ENCODE measurements at regions not wholly inside any gene's neighbourhood (a gene's known extent, or its start where the extent isn't known, plus 50 kb on each side); places are given as distances from the start of the nearest gene placed in this dataset.

GRCh38 chr3:43183456-43183855, 77.6 kb upstream of the POMGNT2 start:
- no peak for DNase-seq (ENCODE audit: low read depth in 1 of 2, low spot score in 1 of 2)

- peak in 1 of 2 donors; percentile 43 for DNase-seq (ENCODE audit: low read depth in 1 of 2, low spot score in 1 of 2)
Measured at GRCh38 chr3:43181202-43181821, 75.4 kb upstream of the POMGNT2 start.

GRCh38 chr3:43180694-43181093, 74.8 kb upstream of the POMGNT2 start:
- DNase-seq (ENCODE audit: low read depth in 1 of 2, low spot score in 1 of 2) = no peak

GRCh38 chr3:43180027-43180426, 74.1 kb upstream of the POMGNT2 start:
- peak in 1 of 2 donors; percentile 25 for DNase-seq (ENCODE audit: low read depth in 1 of 2, low spot score in 1 of 2)

- DNase-seq (ENCODE audit: low read depth in 1 of 2, low spot score in 1 of 2) = no peak
Measured at GRCh38 chr3:43178891-43179366, 73.0 kb upstream of the POMGNT2 start.

GRCh38 chr3:43177085-43177484, 71.2 kb upstream of the POMGNT2 start:
- DNase-seq (ENCODE audit: low read depth in 1 of 2, low spot score in 1 of 2) = no peak

- DNase-seq (ENCODE audit: low read depth in 1 of 2, low spot score in 1 of 2) = no peak
Measured at GRCh38 chr3:43176666-43177065, 70.8 kb upstream of the POMGNT2 start.

- DNase-seq (ENCODE audit: low read depth in 1 of 2, low spot score in 1 of 2) = no peak
Measured at GRCh38 chr3:43175541-43175940, 69.7 kb upstream of the POMGNT2 start.

- no peak for DNase-seq (ENCODE audit: low read depth in 1 of 2, low spot score in 1 of 2)
Measured at GRCh38 chr3:43173949-43174348, 68.1 kb upstream of the POMGNT2 start.

- no peak for DNase-seq (ENCODE audit: low read depth in 1 of 2, low spot score in 1 of 2)
Measured at GRCh38 chr3:43171748-43172147, 65.9 kb upstream of the POMGNT2 start.

GRCh38 chr3:43170553-43170952, 64.7 kb upstream of the POMGNT2 start:
- DNase-seq (ENCODE audit: low read depth in 1 of 2, low spot score in 1 of 2) = no peak

GRCh38 chr3:43169987-43170386, 64.1 kb upstream of the POMGNT2 start:
- no peak for DNase-seq (ENCODE audit: low read depth in 1 of 2, low spot score in 1 of 2)

- DNase-seq (ENCODE audit: low read depth in 1 of 2, low spot score in 1 of 2) = no peak
Measured at GRCh38 chr3:43166406-43166805, 60.5 kb upstream of the POMGNT2 start.

GRCh38 chr3:43165786-43166185, 59.9 kb upstream of the POMGNT2 start:
- DNase-seq (ENCODE audit: low read depth in 1 of 2, low spot score in 1 of 2) = no peak

- no peak for DNase-seq (ENCODE audit: low read depth in 1 of 2, low spot score in 1 of 2)
Measured at GRCh38 chr3:43163895-43164493, 58.1 kb upstream of the POMGNT2 start.

GRCh38 chr3:43162230-43163084, 56.6 kb upstream of the POMGNT2 start:
- no peak for DNase-seq (ENCODE audit: low read depth in 1 of 2, low spot score in 1 of 2)

GRCh38 chr3:43161684-43162229, 55.9 kb upstream of the POMGNT2 start:
- DNase-seq (ENCODE audit: low read depth in 1 of 2, low spot score in 1 of 2) = no peak

- DNase-seq (ENCODE audit: low read depth in 1 of 2, low spot score in 1 of 2) = no peak
Measured at GRCh38 chr3:43160664-43161063, 54.8 kb upstream of the POMGNT2 start.

GRCh38 chr3:43159876-43160255, 54.0 kb upstream of the POMGNT2 start:
- DNase-seq (ENCODE audit: low read depth in 1 of 2, low spot score in 1 of 2) = no peak

GRCh38 chr3:43159131-43159875, 53.4 kb upstream of the POMGNT2 start:
- DNase-seq (ENCODE audit: low read depth in 1 of 2, low spot score in 1 of 2) = no peak

GRCh38 chr3:43156812-43157455, 51.1 kb upstream of the POMGNT2 start:
- DNase-seq (ENCODE audit: low read depth in 1 of 2, low spot score in 1 of 2) = no peak

All from activated CD4-positive, alpha-beta T cell treated with anti-CD3 and anti-CD28 coated beads, Interleukin-2, amount 50 U/mL, for 24 hours (primary cell).